Colonic mucosa (tissue), 4 donors: ENCODE measurements at regions not wholly inside any gene's neighbourhood (a gene's known extent, or its start where the extent isn't known, plus 50 kb on each side); places are given as distances from the start of the nearest gene placed in this dataset.

Experiments
- DNase-seq: peaks from one replicate; pipeline ENCODE4 v3.0.0-alpha.2; 2020
- H3K27ac ChIP-seq: fragments of 200-600 bp; one replicate; pipeline ENCODE4 v1.8.0; 2021
- H3K27me3 ChIP-seq: fragments of 200-600 bp; one replicate; pipeline ENCODE4 v1.8.0; 2021
- H3K36me3 ChIP-seq: fragments of 200-600 bp; one replicate; pipeline ENCODE4 v1.8.0; 2021
- H3K4me1 ChIP-seq: fragments of 200-600 bp; one replicate; pipeline ENCODE4 v1.8.0; 2021; ENCODE audit warnings: mild to moderate bottlenecking
- H3K4me3 ChIP-seq: fragments of 200-600 bp; one replicate; pipeline ENCODE4 v1.8.0; 2021
- H3K9ac ChIP-seq, 2 donors: one replicate each; pipeline ENCODE4 v1.7.0; 2013; ENCODE audit warnings: control low read depth in 2 of 2, low read depth in 2 of 2, low read length in 2 of 2
- H3K9me3 ChIP-seq: fragments of 200-600 bp; one replicate; pipeline ENCODE4 v1.8.0; 2021
- intact Hi-C: fragments of 100-400 bp; cut with DNase I; formaldehyde crosslinking; loops from one replicate; pipeline ENCODE4 v1.14.1; 2022
- TF ChIP-seq, protein P1 (sequence below): fragments of 200-600 bp; IDR thresholded peaks from one replicate; pipeline ENCODE4 v1.8.0; 2022; ENCODE audit warnings: antibody characterized with exemption, mild to moderate bottlenecking
- donor health status: healthy.
- donor health status: DM: no; HTN: no; CAD: no.
- donor health status: DM: no; HTN: no; CAD: no.

DNA sequence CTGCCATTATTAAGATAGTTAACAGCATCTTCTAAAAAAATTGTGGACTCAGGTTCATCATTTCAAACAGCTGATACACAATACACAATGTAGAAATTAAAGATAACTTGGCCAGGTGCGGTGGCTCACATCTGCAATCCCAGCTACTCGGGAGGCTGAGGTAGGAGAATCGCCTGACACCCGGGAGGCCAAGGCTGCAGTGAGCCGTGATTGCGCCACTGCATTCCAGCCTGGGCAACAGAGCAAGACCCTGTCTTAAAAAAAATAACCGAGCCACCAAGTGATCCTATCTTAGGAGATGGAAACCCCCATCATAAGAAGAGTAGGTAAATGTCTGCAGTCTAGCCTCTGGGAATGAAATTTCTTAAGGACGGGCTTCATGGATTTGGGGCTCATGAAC, 241.7 kb downstream of the PIK3R1 start:
- no peak overlapping the region for H3K4me3 ChIP-seq
- no peaks in the 10 kb centered on the region for H3K9me3 ChIP-seq
- H3K27me3 ChIP-seq, result no peaks in the 10 kb centered on the region
- no peak overlapping the region for H3K9ac ChIP-seq
- no peak for DNase-seq
- H3K36me3 ChIP-seq, result no peaks in the 10 kb centered on the region
- no peaks in the 10 kb centered on the region for H3K4me1 ChIP-seq
- intact Hi-C loops, result loop anchor here (5.0 kb wide), 1 partner anchor 170 kb away; no protein-coding TSS in a partner anchor
- no peak overlapping the region for H3K27ac ChIP-seq
- TF ChIP-seq, protein P1, sequence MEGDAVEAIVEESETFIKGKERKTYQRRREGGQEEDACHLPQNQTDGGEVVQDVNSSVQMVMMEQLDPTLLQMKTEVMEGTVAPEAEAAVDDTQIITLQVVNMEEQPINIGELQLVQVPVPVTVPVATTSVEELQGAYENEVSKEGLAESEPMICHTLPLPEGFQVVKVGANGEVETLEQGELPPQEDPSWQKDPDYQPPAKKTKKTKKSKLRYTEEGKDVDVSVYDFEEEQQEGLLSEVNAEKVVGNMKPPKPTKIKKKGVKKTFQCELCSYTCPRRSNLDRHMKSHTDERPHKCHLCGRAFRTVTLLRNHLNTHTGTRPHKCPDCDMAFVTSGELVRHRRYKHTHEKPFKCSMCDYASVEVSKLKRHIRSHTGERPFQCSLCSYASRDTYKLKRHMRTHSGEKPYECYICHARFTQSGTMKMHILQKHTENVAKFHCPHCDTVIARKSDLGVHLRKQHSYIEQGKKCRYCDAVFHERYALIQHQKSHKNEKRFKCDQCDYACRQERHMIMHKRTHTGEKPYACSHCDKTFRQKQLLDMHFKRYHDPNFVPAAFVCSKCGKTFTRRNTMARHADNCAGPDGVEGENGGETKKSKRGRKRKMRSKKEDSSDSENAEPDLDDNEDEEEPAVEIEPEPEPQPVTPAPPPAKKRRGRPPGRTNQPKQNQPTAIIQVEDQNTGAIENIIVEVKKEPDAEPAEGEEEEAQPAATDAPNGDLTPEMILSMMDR, result no peak

DNA sequence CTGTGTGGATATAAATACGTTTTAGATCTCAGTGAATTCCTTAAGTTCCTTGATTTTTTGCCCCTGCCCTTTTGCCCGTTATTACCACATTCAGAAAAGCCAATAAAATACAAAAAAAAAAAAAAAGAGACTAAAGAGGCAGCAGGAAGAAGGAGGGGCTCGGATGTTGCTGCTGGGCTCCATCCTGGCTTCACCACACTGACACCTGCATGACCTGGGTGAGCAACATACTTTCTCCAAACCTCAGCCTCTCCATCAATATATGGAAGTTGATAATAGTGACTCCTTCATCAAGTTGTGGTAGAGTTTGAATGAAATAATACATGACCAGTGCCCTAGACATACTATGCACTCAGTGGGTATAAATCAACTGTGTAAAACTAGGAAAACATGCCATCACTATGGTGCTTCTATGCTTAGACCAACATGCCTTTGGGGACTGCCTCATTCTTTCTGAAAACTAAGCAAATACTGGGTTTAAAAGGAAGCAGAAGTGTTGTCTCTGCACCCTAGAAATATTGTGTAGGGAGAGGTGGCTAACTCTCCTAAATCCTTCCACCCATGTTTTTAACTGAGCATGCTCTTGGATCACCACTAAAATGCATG, 243.0 kb downstream of the PIK3R1 start:
- intact Hi-C loops, result loop anchor here (5.0 kb wide), 1 partner anchor 171 kb away; no protein-coding TSS in a partner anchor
- TF ChIP-seq, protein P1, result no peak
- no peak overlapping the region for H3K27ac ChIP-seq

DNA sequence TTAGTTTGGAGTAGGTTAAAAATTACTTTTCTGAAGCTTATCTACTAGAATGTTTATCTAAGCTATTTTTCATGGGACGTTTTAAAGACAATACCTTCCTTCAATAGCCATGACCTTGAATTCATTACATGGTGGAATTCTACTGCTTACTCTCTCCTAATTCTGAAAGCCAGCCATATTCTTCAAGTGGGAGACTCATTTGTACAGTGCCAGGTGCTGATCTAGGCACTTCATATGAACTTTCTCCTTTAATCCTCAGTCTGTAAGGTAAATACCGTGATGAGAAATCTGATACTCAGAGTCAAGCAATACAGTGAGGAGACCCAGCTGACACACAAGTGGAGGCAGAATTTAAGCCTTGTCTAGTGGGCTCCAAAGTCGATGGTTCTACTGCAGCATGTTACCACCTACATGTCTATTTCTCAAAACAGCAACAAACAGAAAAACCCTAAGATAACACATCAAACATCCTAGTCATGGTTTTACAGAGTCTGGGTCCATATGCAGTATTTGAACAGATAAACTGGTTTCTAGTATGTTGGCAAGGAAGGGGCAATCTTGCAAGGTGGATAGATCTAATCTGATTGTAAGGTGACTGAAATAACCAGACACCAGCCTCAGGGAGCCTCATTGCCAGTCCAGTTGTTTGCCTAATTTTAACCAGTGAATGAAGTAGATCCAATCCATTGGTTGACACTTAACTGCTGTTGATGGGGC, 243.7 kb downstream of the PIK3R1 start:
- Histone ChIP-seq H3K9me3 (no peaks in the 10 kb centered on the region), H3K27me3 (no peaks in the 10 kb centered on the region), H3K4me1 (no peaks in the 10 kb centered on the region), H3K36me3 (no peaks in the 10 kb centered on the region), H3K4me3 (no peak overlapping the region), H3K27ac (no peak overlapping the region), H3K9ac (no peak overlapping the region)
- TF ChIP-seq, protein P1, result no peak
- DNase-seq, result no peak
- intact Hi-C loops, result loop anchor here (5.0 kb wide), 1 partner anchor 172 kb away; no protein-coding TSS in a partner anchor

More for the DNA sequence above, 243.0 kb downstream of the PIK3R1 start:
- Histone ChIP-seq H3K9me3 (no peaks in the 10 kb centered on the region), H3K27me3 (no peaks in the 10 kb centered on the region), H3K36me3 (no peaks in the 10 kb centered on the region), H3K4me1 (no peaks in the 10 kb centered on the region), H3K9ac (no peak overlapping the region), H3K4me3 (no peak overlapping the region)
- no peak for DNase-seq

DNA sequence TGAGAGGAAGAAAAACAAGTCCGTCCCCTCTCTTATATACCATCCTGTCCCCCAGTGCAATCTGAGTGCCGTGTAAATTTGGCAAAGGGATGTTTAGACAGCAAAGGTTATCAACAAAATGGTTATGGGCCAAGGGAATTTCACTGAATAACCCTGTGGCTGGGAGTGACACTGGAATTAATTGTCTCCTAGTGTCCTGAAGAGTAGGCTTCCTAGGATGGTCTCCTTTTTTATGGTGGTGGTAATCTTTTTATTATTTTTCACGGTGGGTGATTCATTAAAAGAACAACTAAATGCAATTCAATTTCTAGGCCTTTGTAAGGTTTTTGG, 244.2 kb downstream of the PIK3R1 start:
- Histone ChIP-seq H3K27me3 (no peaks in the 10 kb centered on the region), H3K9ac (no peak overlapping the region), H3K27ac (no peak overlapping the region), H3K9me3 (no peaks in the 10 kb centered on the region), H3K4me3 (no peak overlapping the region), H3K4me1 (no peaks in the 10 kb centered on the region), H3K36me3 (no peaks in the 10 kb centered on the region)
- intact Hi-C loops, result loop anchor here (5.0 kb wide), 1 partner anchor 172 kb away; no protein-coding TSS in a partner anchor
- no peak for DNase-seq
- TF ChIP-seq, protein P1, result no peak

DNA sequence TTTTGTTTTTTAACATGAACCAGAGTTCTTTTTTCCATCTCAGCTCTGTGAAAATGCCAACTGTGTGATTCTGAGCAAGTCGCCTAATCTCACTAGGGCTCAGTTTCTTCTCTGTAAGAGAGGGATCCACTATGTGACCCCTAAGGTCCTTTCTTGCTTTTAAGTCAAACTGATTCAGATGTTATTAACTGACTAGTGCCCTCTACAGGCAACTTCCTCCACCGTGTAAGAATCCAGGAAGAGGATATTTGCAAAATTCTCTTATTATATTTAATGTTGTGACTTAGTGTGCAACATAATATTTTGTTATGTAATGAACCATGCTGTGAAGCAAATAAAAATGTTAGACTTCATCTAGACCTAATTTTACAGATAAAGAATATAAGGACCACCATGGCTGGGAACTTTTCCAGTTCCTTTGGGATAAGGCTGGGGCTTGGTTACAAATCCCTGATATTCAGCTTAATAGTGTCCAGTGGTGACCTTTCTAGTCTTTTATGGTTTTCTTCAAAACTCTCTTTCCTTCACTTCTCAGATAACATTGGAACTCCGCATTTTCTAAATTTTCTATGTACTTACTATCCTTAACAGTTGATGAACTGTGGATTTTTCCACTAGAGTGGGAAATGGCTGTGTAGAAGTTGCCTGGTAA, 244.7 kb downstream of the PIK3R1 start:
- intact Hi-C loops, result no loop called here
- Histone ChIP-seq H3K4me1 (no peaks in the 10 kb centered on the region), H3K9ac (no peak overlapping the region), H3K27ac (no peak overlapping the region), H3K27me3 (no peaks in the 10 kb centered on the region), H3K9me3 (no peaks in the 10 kb centered on the region), H3K36me3 (no peaks in the 10 kb centered on the region), H3K4me3 (no peak overlapping the region)
- peak; percentile 68 for DNase-seq
- TF ChIP-seq, protein P1, result peak; percentile 55
